ENCODE measurements at regions not wholly inside any gene's neighbourhood (a gene's known extent, or its start where the extent isn't known, plus 50 kb on each side); places are given as distances from the start of the nearest gene placed in this dataset.

DNA sequence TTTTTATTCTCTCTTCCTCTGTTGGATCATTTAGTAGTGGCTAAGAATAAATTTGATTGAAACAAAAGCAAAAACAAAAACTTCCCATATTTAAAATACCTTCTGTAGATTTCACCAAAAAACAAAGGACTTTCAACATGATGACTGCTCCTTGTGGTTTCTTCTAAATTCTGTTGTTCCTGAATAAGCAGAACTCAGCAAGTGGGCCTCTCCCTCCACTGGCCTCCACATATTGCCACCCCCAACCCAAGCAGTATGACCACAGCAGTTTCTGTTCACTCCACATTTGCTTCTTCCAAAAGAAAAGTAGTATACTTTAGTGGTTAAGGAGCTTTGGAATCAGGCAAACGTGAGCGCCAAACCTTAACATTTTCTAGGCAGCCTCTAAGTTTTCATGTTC, 114.7 kb downstream of the COX18 start:
- no peaks in the 10 kb centered on the region for H3K9me3 ChIP-seq (ENCODE audit: low read depth)
- Mint-ChIP-seq H3K27me3 (ENCODE audit: insufficient read depth, low read depth) (no peaks in the 10 kb centered on the region), H3K4me3 (no peak overlapping the region), H3K4me1 (no peaks in the 10 kb centered on the region), H3K27ac (no peak overlapping the region), H3K9me3 (peaks cover 2% of the 10 kb centered on the region), H3K36me3 (no peaks in the 10 kb centered on the region)
- TF ChIP-seq, protein P1, sequence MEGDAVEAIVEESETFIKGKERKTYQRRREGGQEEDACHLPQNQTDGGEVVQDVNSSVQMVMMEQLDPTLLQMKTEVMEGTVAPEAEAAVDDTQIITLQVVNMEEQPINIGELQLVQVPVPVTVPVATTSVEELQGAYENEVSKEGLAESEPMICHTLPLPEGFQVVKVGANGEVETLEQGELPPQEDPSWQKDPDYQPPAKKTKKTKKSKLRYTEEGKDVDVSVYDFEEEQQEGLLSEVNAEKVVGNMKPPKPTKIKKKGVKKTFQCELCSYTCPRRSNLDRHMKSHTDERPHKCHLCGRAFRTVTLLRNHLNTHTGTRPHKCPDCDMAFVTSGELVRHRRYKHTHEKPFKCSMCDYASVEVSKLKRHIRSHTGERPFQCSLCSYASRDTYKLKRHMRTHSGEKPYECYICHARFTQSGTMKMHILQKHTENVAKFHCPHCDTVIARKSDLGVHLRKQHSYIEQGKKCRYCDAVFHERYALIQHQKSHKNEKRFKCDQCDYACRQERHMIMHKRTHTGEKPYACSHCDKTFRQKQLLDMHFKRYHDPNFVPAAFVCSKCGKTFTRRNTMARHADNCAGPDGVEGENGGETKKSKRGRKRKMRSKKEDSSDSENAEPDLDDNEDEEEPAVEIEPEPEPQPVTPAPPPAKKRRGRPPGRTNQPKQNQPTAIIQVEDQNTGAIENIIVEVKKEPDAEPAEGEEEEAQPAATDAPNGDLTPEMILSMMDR (IDR thresholded peaks at IDR 0.05): no peak
- TF ChIP-seq EZH2phosphoT487 (IDR thresholded peaks at IDR 0.05) (no peak), EZH2 (IDR thresholded peaks at IDR 0.05) (no peak)
- no peaks in the 10 kb centered on the region for H3K79me2 ChIP-seq (ENCODE audit: low read depth)
- no peak for DNase-seq (ENCODE audit: low spot score)
- H3K9ac ChIP-seq: no peak overlapping the region
- H3K36me3 ChIP-seq: no peaks in the 10 kb centered on the region
- no peak overlapping the region for H2AFZ ChIP-seq (replicated peaks)
- H3K4me2 ChIP-seq: no peak overlapping the region
- H3K4me1 ChIP-seq: no peaks in the 10 kb centered on the region
- no peaks in the 10 kb centered on the region for H3K27me3 ChIP-seq
- no peak overlapping the region for H3K4me3 ChIP-seq
- no peak overlapping the region for H3K27ac ChIP-seq
- no peaks in the 10 kb centered on the region for H3F3A ChIP-seq (ENCODE audit: low read depth)
- no peaks in the 10 kb centered on the region for H4K20me1 ChIP-seq (ENCODE audit: low read depth)

DNA sequence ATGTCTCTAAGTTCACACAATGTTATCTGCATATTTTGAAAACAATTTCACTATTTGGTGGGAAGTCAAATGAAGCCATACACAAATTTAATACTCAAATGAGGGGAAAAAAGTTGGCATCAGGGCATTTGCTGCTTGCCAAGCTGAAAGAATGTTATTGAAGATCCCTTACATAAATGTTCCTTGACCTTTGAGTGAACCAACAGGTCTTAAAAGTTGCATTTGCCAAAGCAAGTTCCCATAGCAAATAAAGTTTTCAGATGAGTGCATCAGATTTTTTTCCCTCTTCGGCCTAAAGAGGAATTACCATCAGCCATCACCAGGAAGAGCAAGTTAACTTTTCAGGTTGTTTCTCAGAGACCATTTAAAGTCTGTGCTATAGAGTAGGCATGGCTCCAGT, 115.9 kb downstream of the COX18 start:
- no peak overlapping the region for H3K4me3 Mint-ChIP-seq
- TF ChIP-seq EZH2 (IDR thresholded peaks at IDR 0.05): no peak
- TF ChIP-seq EZH2phosphoT487 (IDR thresholded peaks at IDR 0.05): no peak
- TF ChIP-seq, protein P1 (IDR thresholded peaks at IDR 0.05): no peak
- Histone ChIP-seq H4K20me1 (ENCODE audit: low read depth) (no peaks in the 10 kb centered on the region), H3K4me3 (no peak overlapping the region), H3K79me2 (ENCODE audit: low read depth) (no peaks in the 10 kb centered on the region), H3K9me3 (ENCODE audit: low read depth) (no peaks in the 10 kb centered on the region), H3K4me2 (no peak overlapping the region), H3K4me1 (no peaks in the 10 kb centered on the region), H3K27ac (no peak overlapping the region), H3K36me3 (no peaks in the 10 kb centered on the region), H2AFZ (replicated peaks) (no peak overlapping the region), H3K27me3 (no peaks in the 10 kb centered on the region), H3F3A (ENCODE audit: low read depth) (no peaks in the 10 kb centered on the region), H3K9ac (no peak overlapping the region)
- H3K36me3 Mint-ChIP-seq: no peaks in the 10 kb centered on the region
- no peaks in the 10 kb centered on the region for H3K4me1 Mint-ChIP-seq
- no peak for DNase-seq (ENCODE audit: low spot score)
- no peaks in the 10 kb centered on the region for H3K9me3 Mint-ChIP-seq
- no peaks in the 10 kb centered on the region for H3K27me3 Mint-ChIP-seq (ENCODE audit: insufficient read depth, low read depth)
- H3K27ac Mint-ChIP-seq: no peak overlapping the region

DNA sequence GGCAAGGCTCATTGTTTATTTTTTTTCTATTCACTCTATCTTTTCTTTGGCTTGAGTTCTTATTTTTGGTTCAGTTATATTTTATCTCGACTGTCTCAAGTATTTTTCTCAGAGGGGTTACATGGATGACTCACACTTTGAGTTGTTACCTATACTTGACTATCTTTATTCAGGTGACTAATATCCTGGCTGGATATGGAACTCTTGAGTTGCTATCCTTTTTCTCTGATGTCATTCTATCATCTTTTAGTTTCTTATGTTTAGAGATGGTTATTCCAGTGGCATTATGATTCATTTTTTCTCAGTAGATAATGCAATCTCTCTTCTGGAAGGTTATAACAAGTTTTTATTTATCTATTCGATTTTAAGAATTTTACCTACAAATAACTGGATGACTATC, 117.9 kb downstream of the COX18 start:
- H3K79me2 ChIP-seq (ENCODE audit: low read depth): no peaks in the 10 kb centered on the region
- Mint-ChIP-seq H3K36me3 (no peaks in the 10 kb centered on the region), H3K27me3 (ENCODE audit: insufficient read depth, low read depth) (no peaks in the 10 kb centered on the region), H3K4me3 (no peak overlapping the region), H3K9me3 (no peaks in the 10 kb centered on the region), H3K4me1 (no peaks in the 10 kb centered on the region), H3K27ac (no peak overlapping the region)
- no peak for DNase-seq (ENCODE audit: low spot score)
- no peak overlapping the region for H3K4me3 ChIP-seq
- H3F3A ChIP-seq (ENCODE audit: low read depth): no peaks in the 10 kb centered on the region
- no peaks in the 10 kb centered on the region for H3K9me3 ChIP-seq (ENCODE audit: low read depth)
- H2AFZ ChIP-seq (replicated peaks): no peak overlapping the region
- H4K20me1 ChIP-seq (ENCODE audit: low read depth): no peaks in the 10 kb centered on the region
- H3K9ac ChIP-seq: no peak overlapping the region
- H3K4me2 ChIP-seq: no peak overlapping the region
- H3K27ac ChIP-seq: no peak overlapping the region
- H3K27me3 ChIP-seq: no peaks in the 10 kb centered on the region
- TF ChIP-seq, protein P1 (IDR thresholded peaks at IDR 0.05): no peak
- TF ChIP-seq EZH2phosphoT487 (IDR thresholded peaks at IDR 0.05) (no peak), EZH2 (IDR thresholded peaks at IDR 0.05) (no peak)
- no peaks in the 10 kb centered on the region for H3K4me1 ChIP-seq
- H3K36me3 ChIP-seq: no peaks in the 10 kb centered on the region

DNA sequence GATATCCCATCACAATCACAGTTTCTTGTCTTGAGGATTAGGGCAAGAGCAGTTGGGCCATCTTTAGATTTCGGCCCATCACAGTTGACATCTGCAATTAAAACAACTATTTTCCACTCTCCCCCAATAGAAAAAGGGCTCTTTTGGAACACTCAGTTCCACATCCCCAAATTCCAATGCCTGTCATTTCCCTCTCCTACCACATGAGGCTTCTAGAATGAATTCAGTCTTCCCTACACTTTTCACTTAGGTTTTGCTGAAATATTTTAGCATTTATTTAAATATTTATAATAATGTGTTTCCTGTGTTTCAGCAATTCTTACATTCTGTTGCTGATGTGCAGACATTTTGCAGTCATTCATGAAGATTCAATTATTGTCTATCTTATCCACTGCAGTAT, 118.4 kb downstream of the COX18 start:
- Mint-ChIP-seq H3K9me3 (no peaks in the 10 kb centered on the region), H3K36me3 (no peaks in the 10 kb centered on the region), H3K27ac (no peak overlapping the region), H3K27me3 (ENCODE audit: insufficient read depth, low read depth) (no peaks in the 10 kb centered on the region), H3K4me3 (no peak overlapping the region), H3K4me1 (no peaks in the 10 kb centered on the region)
- Histone ChIP-seq H3K4me1 (peaks cover 2% of the 10 kb centered on the region), H3K27me3 (no peaks in the 10 kb centered on the region), H3K9ac (no peak overlapping the region), H3K36me3 (no peaks in the 10 kb centered on the region), H3K4me3 (no peak overlapping the region), H4K20me1 (ENCODE audit: low read depth) (no peaks in the 10 kb centered on the region), H3K79me2 (ENCODE audit: low read depth) (no peaks in the 10 kb centered on the region), H2AFZ (replicated peaks) (no peak overlapping the region), H3K27ac (no peak overlapping the region), H3K4me2 (no peak overlapping the region), H3F3A (ENCODE audit: low read depth) (no peaks in the 10 kb centered on the region), H3K9me3 (ENCODE audit: low read depth) (no peaks in the 10 kb centered on the region)
- no peak for TF ChIP-seq EZH2phosphoT487 (IDR thresholded peaks at IDR 0.05)
- TF ChIP-seq, protein P1 (IDR thresholded peaks at IDR 0.05): peak; percentile 25
- peak; percentile 2 for DNase-seq (ENCODE audit: low spot score)
